ENCODE measurements at regions not wholly inside any gene's neighbourhood (a gene's known extent, or its start where the extent isn't known, plus 50 kb on each side); places are given as distances from the start of the nearest gene placed in this dataset.

- no peak overlapping the region for H3K4me3 ChIP-seq (ENCODE audit: low read length)
- TF ChIP-seq CTCF (IDR thresholded peaks at IDR 0.05; ENCODE audit: insufficient read depth, low read depth, low read length, missing control alignments), result no peak
- DNase-seq (ENCODE audit: low read depth), result no peak
These were observed 332.8 kb upstream of the SOX11 start for GRCh38 chr2:5359397-5359796.

- TF ChIP-seq CTCF (IDR thresholded peaks at IDR 0.05; ENCODE audit: insufficient read depth, low read depth, low read length, missing control alignments), result no peak
- no peak overlapping the region for H3K4me3 ChIP-seq (ENCODE audit: low read length)
- no peak for DNase-seq (ENCODE audit: low read depth)
These were observed 332.1 kb upstream of the SOX11 start for GRCh38 chr2:5360081-5360480.

GRCh38 chr2:5364361-5364760, 327.8 kb upstream of the SOX11 start:
- no peak for DNase-seq (ENCODE audit: low read depth)
- H3K4me3 ChIP-seq (ENCODE audit: low read length), result no peak overlapping the region
- no peak for TF ChIP-seq CTCF (IDR thresholded peaks at IDR 0.05; ENCODE audit: insufficient read depth, low read depth, low read length, missing control alignments)

GRCh38 chr2:5365871-5366461, 326.2 kb upstream of the SOX11 start:
- DNase-seq (ENCODE audit: low read depth), result peak; percentile 58
- peak; percentile 66 for TF ChIP-seq CTCF (IDR thresholded peaks at IDR 0.05; ENCODE audit: insufficient read depth, low read depth, low read length, missing control alignments)
- no peak overlapping the region for H3K4me3 ChIP-seq (ENCODE audit: low read length)

- no peak overlapping the region for H3K4me3 ChIP-seq (ENCODE audit: low read length)
- no peak for TF ChIP-seq CTCF (IDR thresholded peaks at IDR 0.05; ENCODE audit: insufficient read depth, low read depth, low read length, missing control alignments)
- no peak for DNase-seq (ENCODE audit: low read depth)
These were observed 324.9 kb upstream of the SOX11 start for GRCh38 chr2:5367321-5367720.

- TF ChIP-seq CTCF (IDR thresholded peaks at IDR 0.05; ENCODE audit: insufficient read depth, low read depth, low read length, missing control alignments), result no peak
- DNase-seq (ENCODE audit: low read depth), result no peak
- no peak overlapping the region for H3K4me3 ChIP-seq (ENCODE audit: low read length)
These were observed 323.9 kb upstream of the SOX11 start for GRCh38 chr2:5368263-5368662.

- H3K4me3 ChIP-seq (ENCODE audit: low read length), result no peak overlapping the region
- no peak for DNase-seq (ENCODE audit: low read depth)
- no peak for TF ChIP-seq CTCF (IDR thresholded peaks at IDR 0.05; ENCODE audit: insufficient read depth, low read depth, low read length, missing control alignments)
These were observed 322.7 kb upstream of the SOX11 start for GRCh38 chr2:5369510-5369909.

Data from epithelial cell of esophagus (primary cell).